Right cardiac atrium (tissue), 5 donors: ENCODE measurements at regions not wholly inside any gene's neighbourhood (a gene's known extent, or its start where the extent isn't known, plus 50 kb on each side); places are given as distances from the start of the nearest gene placed in this dataset.

Source experiments
- ATAC-seq, 2 donors: fragments of 200-7000 bp; cut with Tn5 transposase; one replicate each; pipeline versions ENCODE4 v1.8.0 to v1.9.1; 2020; ENCODE audit warnings: moderate library complexity in 2 of 2, mild to moderate bottlenecking in 1 of 2
- DNase-seq, 3 donors: peaks; one replicate each; pipeline ENCODE4 v3.0.0-alpha.2; 2020
- H3K27ac ChIP-seq: one replicate; pipeline ENCODE4 v1.5.1; 2013; ENCODE audit warnings: mild to moderate bottlenecking, low read length, control low read depth, moderate library complexity
- H3K27me3 ChIP-seq: one replicate; pipeline ENCODE4 v1.6.1; 2013; ENCODE audit not compliant: control insufficient read depth, insufficient read depth
- H3K4me1 ChIP-seq: one replicate; pipeline ENCODE4 v1.6.1; 2013; ENCODE audit warnings: low read length; ENCODE audit not compliant: control insufficient read depth, insufficient read depth
- H3K4me3 ChIP-seq: one replicate; pipeline ENCODE4 v1.5.1; 2013; ENCODE audit warnings: low read length, control low read depth
- H3K9me3 ChIP-seq: one replicate; pipeline ENCODE4 v1.6.1; 2013; ENCODE audit warnings: low read length; ENCODE audit not compliant: control insufficient read depth
- WGBS: extraction: QIAGEN DNeasy Blood & Tissue Kit; methylation state at CpG from one replicate; pipeline ENCODE4 v1.1.7; 2013; 5-methylcytosine and 5-hydroxymethylcytosine counted together
- intact Hi-C, 4 donors: fragments of 100-400 bp; cut with DNase I; formaldehyde crosslinking; loops; one replicate each; pipeline versions ENCODE4 v1.11.0 to v1.14.0; 2022 to 2023
- donor health status: healthy with polysubstance abuse.
- donor health status: DM: no; HTN: yes; CAD: no.
- donor health status: DM: no; HTN: no; CAD: no.
- donor health status: DM: no; HTN: yes; CAD: no; lungs with severe emphysema.
- donor health status: DM: yes; HTN: yes; CAD: no.

- WGBS: under 1% methylated on average over 15 of the region's 15 CpGs
- H3K27me3 ChIP-seq: no peaks in the 10 kb centered on the region
- intact Hi-C loops: no loop called here
- H3K9me3 ChIP-seq: no peaks in the 10 kb centered on the region
- no peak for DNase-seq
- ATAC-seq: no peak
- peak overlapping the region; percentile 92 for H3K4me3 ChIP-seq
- H3K27ac ChIP-seq: no peak overlapping the region
- no peaks in the 10 kb centered on the region for H3K4me1 ChIP-seq
Observed at GRCh38 chr12:77324416-77324762, 259.0 kb upstream of the E2F7 start.

- Histone ChIP-seq H3K27me3 (no peaks in the 10 kb centered on the region), H3K9me3 (no peaks in the 10 kb centered on the region), H3K4me1 (no peaks in the 10 kb centered on the region), H3K4me3 (peak overlapping the region; percentile 92), H3K27ac (no peak overlapping the region)
- no peak for DNase-seq
- no peak for ATAC-seq
- 78% methylated on average over 6 of the region's 6 CpGs for WGBS
- intact Hi-C loops: no loop called here
Observed at GRCh38 chr12:77323788-77324415, 258.5 kb upstream of the E2F7 start.

- DNase-seq (no peak), ATAC-seq (no peak)
- WGBS: 63% methylated on average over 2 of the region's 2 CpGs
- Histone ChIP-seq H3K4me1 (no peaks in the 10 kb centered on the region), H3K27me3 (no peaks in the 10 kb centered on the region), H3K4me3 (no peak overlapping the region), H3K9me3 (no peaks in the 10 kb centered on the region), H3K27ac (no peak overlapping the region)
- intact Hi-C loops: no loop called here
Observed at GRCh38 chr12:77319166-77319565, 253.8 kb upstream of the E2F7 start.

- no peaks in the 10 kb centered on the region for H3K9me3 ChIP-seq
- no peaks in the 10 kb centered on the region for H3K27me3 ChIP-seq
- DNase-seq: no peak
- no peaks in the 10 kb centered on the region for H3K4me1 ChIP-seq
- intact Hi-C loops: no loop called here
- no peak overlapping the region for H3K27ac ChIP-seq
- H3K4me3 ChIP-seq: no peak overlapping the region
- ATAC-seq: no peak
- 95% methylated on average over 3 of the region's 3 CpGs for WGBS
Observed at GRCh38 chr12:77315407-77315806, 250.0 kb upstream of the E2F7 start.

- Histone ChIP-seq H3K27ac (no peak overlapping the region), H3K9me3 (no peaks in the 10 kb centered on the region), H3K4me1 (no peaks in the 10 kb centered on the region), H3K27me3 (no peaks in the 10 kb centered on the region), H3K4me3 (no peak overlapping the region)
- ATAC-seq: no peak
- intact Hi-C loops: no loop called here
- DNase-seq: no peak
- WGBS: 60% methylated on average over 2 of the region's 2 CpGs
Observed at GRCh38 chr12:77314378-77315052, 249.1 kb upstream of the E2F7 start.

GRCh38 chr12:77308056-77308455, 242.7 kb upstream of the E2F7 start:
- 60% methylated on average over 2 of the region's 2 CpGs for WGBS

GRCh38 chr12:77300811-77301210, 235.4 kb upstream of the E2F7 start:
- 0% methylated on average over 1 of the region's 1 CpG for WGBS
- DNase-seq: no peak
- ATAC-seq: no peak
- Histone ChIP-seq H3K27me3 (no peaks in the 10 kb centered on the region), H3K27ac (no peak overlapping the region), H3K9me3 (no peaks in the 10 kb centered on the region), H3K4me3 (no peak overlapping the region), H3K4me1 (no peaks in the 10 kb centered on the region)
- intact Hi-C loops: no loop called here

More at GRCh38 chr12:77308056-77308455, 242.7 kb upstream of the E2F7 start:
- Histone ChIP-seq H3K4me1 (no peaks in the 10 kb centered on the region), H3K27ac (no peak overlapping the region), H3K27me3 (no peaks in the 10 kb centered on the region), H3K4me3 (no peak overlapping the region), H3K9me3 (no peaks in the 10 kb centered on the region)
- intact Hi-C loops: no loop called here
- ATAC-seq (no peak), DNase-seq (no peak)

- intact Hi-C loops: no loop called here
- DNase-seq: no peak
- no peak for ATAC-seq
- H3K9me3 ChIP-seq: no peaks in the 10 kb centered on the region
- no peak overlapping the region for H3K4me3 ChIP-seq
- H3K27ac ChIP-seq: no peak overlapping the region
- 90% methylated on average over 4 of the region's 4 CpGs for WGBS
- no peaks in the 10 kb centered on the region for H3K27me3 ChIP-seq
- H3K4me1 ChIP-seq: no peaks in the 10 kb centered on the region
Observed at GRCh38 chr12:77299910-77300669, 234.7 kb upstream of the E2F7 start.

- Histone ChIP-seq H3K9me3 (no peaks in the 10 kb centered on the region), H3K4me3 (no peak overlapping the region), H3K4me1 (no peaks in the 10 kb centered on the region), H3K27me3 (no peaks in the 10 kb centered on the region), H3K27ac (no peak overlapping the region)
- WGBS: 80% methylated on average over 3 of the region's 3 CpGs
- ATAC-seq (no peak), DNase-seq (no peak)
- intact Hi-C loops: no loop called here
Observed at GRCh38 chr12:77299001-77299400, 233.6 kb upstream of the E2F7 start.

- DNase-seq (no peak), ATAC-seq (no peak)
- Histone ChIP-seq H3K27me3 (no peaks in the 10 kb centered on the region), H3K4me1 (no peaks in the 10 kb centered on the region), H3K9me3 (no peaks in the 10 kb centered on the region), H3K27ac (no peak overlapping the region), H3K4me3 (no peak overlapping the region)
- WGBS: 78% methylated on average over 1 of the region's 1 CpG
- intact Hi-C loops: no loop called here
Observed at GRCh38 chr12:77294016-77294415, 228.6 kb upstream of the E2F7 start.

- intact Hi-C loops: no loop called here
- 76% methylated on average over 1 of the region's 1 CpG for WGBS
- Histone ChIP-seq H3K4me3 (no peak overlapping the region), H3K9me3 (no peaks in the 10 kb centered on the region), H3K27me3 (no peaks in the 10 kb centered on the region), H3K27ac (no peak overlapping the region), H3K4me1 (no peaks in the 10 kb centered on the region)
- ATAC-seq (no peak), DNase-seq (no peak)
Observed at GRCh38 chr12:77274926-77275325, 209.6 kb upstream of the E2F7 start.
